T-helper 2 cell treated with Interferon-gamma antibody and Interleukin-4, amounts not matched to agents 100 ng/mL and 5 ng/mL, for 36 hours (primary cell): ENCODE measurements at regions not wholly inside any gene's neighbourhood (a gene's known extent, or its start where the extent isn't known, plus 50 kb on each side); places are given as distances from the start of the nearest gene placed in this dataset.

Experiments used
- intact Hi-C: fragments of 100-400 bp; cut with micrococcal nuclease; formaldehyde crosslinking; loops from one replicate; pipeline ENCODE4 v1.15.1; 2023

GRCh38 chr1:55695552-55695951 is 480.4 kb upstream of the USP24 start:
- intact Hi-C loops, result no loop called here

GRCh38 chr1:55695151-55695550 is 480.0 kb upstream of the USP24 start:
- intact Hi-C loops, result no loop called here

- intact Hi-C loops, result no loop called here
Observed at GRCh38 chr1:55694310-55694801, 479.2 kb upstream of the USP24 start.

GRCh38 chr1:55692726-55693125 is 477.6 kb upstream of the USP24 start:
- intact Hi-C loops, result no loop called here

- intact Hi-C loops, result no loop called here
Observed at GRCh38 chr1:55690366-55690765, 475.2 kb upstream of the USP24 start.

- intact Hi-C loops, result no loop called here
Observed at GRCh38 chr1:55689800-55690199, 474.6 kb upstream of the USP24 start.

- intact Hi-C loops, result no loop called here
Observed at GRCh38 chr1:55685560-55685959, 470.4 kb upstream of the USP24 start.

GRCh38 chr1:55684131-55684650 is 469.0 kb upstream of the USP24 start:
- intact Hi-C loops, result no loop called here

GRCh38 chr1:55682198-55682597 is 467.0 kb upstream of the USP24 start:
- intact Hi-C loops, result no loop called here

GRCh38 chr1:55679971-55680370 is 464.8 kb upstream of the USP24 start:
- intact Hi-C loops, result no loop called here

- intact Hi-C loops, result no loop called here
Observed at GRCh38 chr1:55673416-55673815, 458.3 kb upstream of the USP24 start.

- intact Hi-C loops, result no loop called here
Observed at GRCh38 chr1:55670331-55671082, 455.3 kb upstream of the USP24 start.

GRCh38 chr1:55669293-55669692 is 454.1 kb upstream of the USP24 start:
- intact Hi-C loops, result no loop called here

GRCh38 chr1:55662875-55663274 is 447.7 kb upstream of the USP24 start:
- intact Hi-C loops, result no loop called here

- intact Hi-C loops, result no loop called here
Observed at GRCh38 chr1:55658917-55659316, 443.8 kb upstream of the USP24 start.

GRCh38 chr1:55654750-55655149 is 439.6 kb upstream of the USP24 start:
- intact Hi-C loops, result no loop called here

GRCh38 chr1:55654171-55654570 is 439.0 kb upstream of the USP24 start:
- intact Hi-C loops, result no loop called here

- intact Hi-C loops, result no loop called here
Observed at GRCh38 chr1:55650444-55650843, 435.3 kb upstream of the USP24 start.

GRCh38 chr1:55646181-55646580 is 431.0 kb upstream of the USP24 start:
- intact Hi-C loops, result no loop called here

GRCh38 chr1:55645270-55645669 is 430.1 kb upstream of the USP24 start:
- intact Hi-C loops, result no loop called here

GRCh38 chr1:55641947-55642346 is 426.8 kb upstream of the USP24 start:
- intact Hi-C loops, result no loop called here

GRCh38 chr1:55640708-55641473 is 425.7 kb upstream of the USP24 start:
- intact Hi-C loops, result no loop called here
